HepG2 (cell line): ENCODE measurements at regions not wholly inside any gene's neighbourhood (a gene's known extent, or its start where the extent isn't known, plus 50 kb on each side); places are given as distances from the start of the nearest gene placed in this dataset.

Experiments used
- ATAC-seq: fragments of 200-7000 bp; cut with Tn5 transposase; 3 replicates; pipeline ENCODE4 v1.9.1; 2020; ENCODE audit warnings: mild to moderate bottlenecking, moderate library complexity
- BruUV-seq: library from RNA; stranded (reverse); fragments of 400-500 nt; replicated peaks from 2 replicates; lab custom pipeline; 2021; lab: Mats Ljungman, UMichigan
- CTCF ChIA-PET: fragments of 300-600 bp; formaldehyde crosslinking; extraction: SDS; loops from one replicate; lab custom pipeline; 2021; ENCODE audit warnings: low total read pairs, inconsistent platforms, low intra/inter-chr PET ratio; lab: Yijun Ruan, JAX
- POLR2A ChIA-PET: fragments of 350-600 bp; sonication (Branson Sonifier 250); formaldehyde crosslinking; loops from one replicate; lab custom pipeline; 2020; ENCODE audit warnings: antibody characterized with exemption, inconsistent platforms; lab: Yijun Ruan, JAX
- DNase-seq: peaks from one replicate; pipeline ENCODE4 v3.0.0-alpha.2; 2015; ENCODE audit warnings: low spot score
- FAIRE-seq: peaks from 3 replicates; lab custom pipeline; 2011; peaks lifted over from hg19 to GRCh38; lab: Jason Lieb, UNC
- H2AFZ ChIP-seq: one replicate; pipeline ENCODE4 v1.6.1; 2011; ENCODE audit warnings: low read length, inconsistent platforms
- H3K27ac ChIP-seq: fragments of 300-600 bp; 3 replicates; pipeline ENCODE4 v1.8.0; 2011; ENCODE audit warnings: mixed run types, mild to moderate bottlenecking, mixed read lengths, low read length, inconsistent platforms; ENCODE audit not compliant: insufficient read depth; ENCODE audit errors: extremely low read length
- H3K27me3 ChIP-seq, 2 experiments: fragments of 200-600 bp in 1 of 2; 2 replicates in 1 of 2; 3 replicates in 1 of 2; pipeline versions ENCODE4 v1.6.0 to v1.8.0; 2011; ENCODE audit warnings: low read length in 2 of 2, mild to moderate bottlenecking in 2 of 2, moderate library complexity in 2 of 2, inconsistent platforms in 1 of 2; ENCODE audit not compliant: insufficient read depth in 2 of 2, control insufficient read depth in 1 of 2
- H3K36me3 ChIP-seq, 2 experiments: fragments of 200-600 bp in 1 of 2; replicated peaks in 1 of 2; 2 replicates in 1 of 2; 3 replicates in 1 of 2; pipeline versions ENCODE4 v1.5.1 to v1.8.0; 2011; ENCODE audit warnings: low read length in 2 of 2, inconsistent platforms in 1 of 2; ENCODE audit not compliant: insufficient read depth in 2 of 2, control insufficient read depth in 1 of 2
- H3K4me1 ChIP-seq: 2 replicates; pipeline ENCODE4 v1.5.1; 2012; ENCODE audit warnings: low read length, inconsistent platforms; ENCODE audit not compliant: insufficient read depth
- H3K4me2 ChIP-seq: 2 replicates; pipeline ENCODE4 v1.6.0; 2011; ENCODE audit warnings: low read depth, low read length, inconsistent platforms
- H3K4me3 ChIP-seq, 3 experiments: fragments of 200-600 bp in 1 of 3; sonication (generic), shearing (Covaris generic) in 1 of 3; replicated peaks in 1 of 3; 2 replicates each; pipeline ENCODE4 v1.5.1; 2011 to 2016; ENCODE audit warnings: low read length in 3 of 3, inconsistent platforms in 2 of 3, low read depth in 2 of 3, mild to moderate bottlenecking in 2 of 3, control low read depth in 1 of 3, mixed read lengths in 1 of 3; ENCODE audit not compliant: insufficient read depth in 1 of 3
- H3K79me2 ChIP-seq: one replicate; pipeline ENCODE4 v1.6.1; 2011; ENCODE audit warnings: low read length, inconsistent platforms; ENCODE audit not compliant: insufficient read depth
- H3K9ac ChIP-seq: 2 replicates; pipeline ENCODE4 v1.6.0; 2011; ENCODE audit warnings: mild to moderate bottlenecking, low read depth, low read length, inconsistent platforms; ENCODE audit not compliant: insufficient read depth
- H3K9me3 ChIP-seq: 2 replicates; pipeline ENCODE4 v1.5.1; 2012; ENCODE audit warnings: mild to moderate bottlenecking, low read length
- H4K20me1 ChIP-seq: 2 replicates; pipeline ENCODE4 v1.6.0; 2011; ENCODE audit warnings: inconsistent platforms, mild to moderate bottlenecking, low read length, moderate library complexity; ENCODE audit not compliant: insufficient read depth
- ADNP ChIP-seq: sonication (generic); formaldehyde crosslinking; IDR thresholded peaks from 2 replicates; pipeline ENCODE4 v1.4.0; 2020; ENCODE audit warnings: missing genetic modification reagents
- BRD4 ChIP-seq: sonication (generic); formaldehyde crosslinking; IDR thresholded peaks from 2 replicates; pipeline ENCODE4 v1.4.0; 2020; ENCODE audit warnings: missing genetic modification reagents
- GTF3A ChIP-seq: sonication (generic); formaldehyde crosslinking; conservative IDR thresholded peaks from 2 replicates; pipeline ENCODE4 v1.4.0; 2020; ENCODE audit warnings: mild to moderate bottlenecking, missing genetic modification reagents
- MAF1 ChIP-seq: sonication (generic); formaldehyde crosslinking; IDR thresholded peaks from 2 replicates; pipeline ENCODE4 v1.5.0; 2020; ENCODE audit warnings: missing genetic modification reagents, borderline replicate concordance
- NCOA1 ChIP-seq: sonication (generic); formaldehyde crosslinking; IDR thresholded peaks from 2 replicates; pipeline ENCODE4 v1.9.0; 2021; ENCODE audit warnings: missing genetic modification reagents
- RBM39 ChIP-seq: fragments of 200-400 bp; formaldehyde crosslinking; IDR thresholded peaks from one replicate; pipeline ENCODE4 v1.6.1; 2018; ENCODE audit warnings: antibody characterized with exemption, mild to moderate bottlenecking, low read depth, low read length; ENCODE audit not compliant: poor library complexity, severe bottlenecking
- in situ Hi-C: cut with HindIII; loops from 2 replicates; pipeline ENCODE4 v1.10.0; 2017; ENCODE audit warnings: low pct_unique_long_range_greater_than_20kb; ENCODE audit not compliant: extremely low pct_ligation_motif_present
- intact Hi-C: fragments of 100-400 bp; cut with micrococcal nuclease; formaldehyde crosslinking; loops from one replicate; pipeline ENCODE4 v1.10.0; 2022; ENCODE audit not compliant: unreplicated experiment
- TF ChIP-seq, protein P1 (sequence below): sonication (generic); formaldehyde crosslinking; IDR thresholded peaks from 2 replicates; pipeline ENCODE4 v1.5.0; 2020; ENCODE audit warnings: mild to moderate bottlenecking, missing genetic modification reagents
- TF ChIP-seq, protein P2 (sequence below): sonication (generic); formaldehyde crosslinking; IDR thresholded peaks from 2 replicates; pipeline ENCODE4 v1.5.0; 2020; ENCODE audit warnings: missing genetic modification reagents, mild to moderate bottlenecking, borderline replicate concordance

- CTCF ChIA-PET, result no interaction called here
- DNase-seq (no peak), ATAC-seq (no peak), FAIRE-seq (no peak)
- POLR2A ChIA-PET, result no interaction called here
- Histone ChIP-seq H3K27ac (no peak overlapping the region), H4K20me1 (no peaks in the 10 kb centered on the region), H3K4me3 (no peak overlapping the region), H3K9ac (no peak overlapping the region), H2AFZ (no peak overlapping the region), H3K27me3 (no peaks in the 10 kb centered on the region), H3K79me2 (no peaks in the 10 kb centered on the region), H3K4me1 (no peaks in the 10 kb centered on the region), H3K9me3 (peaks cover 85% of the 10 kb centered on the region), H3K36me3 (no peaks in the 10 kb centered on the region), H3K4me2 (no peak overlapping the region)
- intact Hi-C loops, result no loop called here
- TF ChIP-seq MAF1 (CRISPR knock-in tag), result no peak
- no peak for TF ChIP-seq NCOA1 (CRISPR knock-in tag)
- no peak for TF ChIP-seq RBM39
- TF ChIP-seq GTF3A (CRISPR knock-in tag), result no peak
- no peak for TF ChIP-seq ADNP (CRISPR knock-in tag)
- TF ChIP-seq, protein P1, sequence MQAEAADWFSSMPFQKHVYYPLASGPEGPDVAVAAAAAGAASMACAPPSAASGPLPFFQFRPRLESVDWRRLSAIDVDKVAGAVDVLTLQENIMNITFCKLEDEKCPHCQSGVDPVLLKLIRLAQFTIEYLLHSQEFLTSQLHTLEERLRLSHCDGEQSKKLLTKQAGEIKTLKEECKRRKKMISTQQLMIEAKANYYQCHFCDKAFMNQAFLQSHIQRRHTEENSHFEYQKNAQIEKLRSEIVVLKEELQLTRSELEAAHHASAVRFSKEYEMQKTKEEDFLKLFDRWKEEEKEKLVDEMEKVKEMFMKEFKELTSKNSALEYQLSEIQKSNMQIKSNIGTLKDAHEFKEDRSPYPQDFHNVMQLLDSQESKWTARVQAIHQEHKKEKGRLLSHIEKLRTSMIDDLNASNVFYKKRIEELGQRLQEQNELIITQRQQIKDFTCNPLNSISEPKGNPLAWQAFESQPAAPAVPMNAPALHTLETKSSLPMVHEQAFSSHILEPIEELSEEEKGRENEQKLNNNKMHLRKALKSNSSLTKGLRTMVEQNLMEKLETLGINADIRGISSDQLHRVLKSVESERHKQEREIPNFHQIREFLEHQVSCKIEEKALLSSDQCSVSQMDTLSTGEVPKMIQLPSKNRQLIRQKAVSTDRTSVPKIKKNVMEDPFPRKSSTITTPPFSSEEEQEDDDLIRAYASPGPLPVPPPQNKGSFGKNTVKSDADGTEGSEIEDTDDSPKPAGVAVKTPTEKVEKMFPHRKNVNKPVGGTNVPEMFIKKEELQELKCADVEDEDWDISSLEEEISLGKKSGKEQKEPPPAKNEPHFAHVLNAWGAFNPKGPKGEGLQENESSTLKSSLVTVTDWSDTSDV, result no peak
- TF ChIP-seq, protein P2, sequence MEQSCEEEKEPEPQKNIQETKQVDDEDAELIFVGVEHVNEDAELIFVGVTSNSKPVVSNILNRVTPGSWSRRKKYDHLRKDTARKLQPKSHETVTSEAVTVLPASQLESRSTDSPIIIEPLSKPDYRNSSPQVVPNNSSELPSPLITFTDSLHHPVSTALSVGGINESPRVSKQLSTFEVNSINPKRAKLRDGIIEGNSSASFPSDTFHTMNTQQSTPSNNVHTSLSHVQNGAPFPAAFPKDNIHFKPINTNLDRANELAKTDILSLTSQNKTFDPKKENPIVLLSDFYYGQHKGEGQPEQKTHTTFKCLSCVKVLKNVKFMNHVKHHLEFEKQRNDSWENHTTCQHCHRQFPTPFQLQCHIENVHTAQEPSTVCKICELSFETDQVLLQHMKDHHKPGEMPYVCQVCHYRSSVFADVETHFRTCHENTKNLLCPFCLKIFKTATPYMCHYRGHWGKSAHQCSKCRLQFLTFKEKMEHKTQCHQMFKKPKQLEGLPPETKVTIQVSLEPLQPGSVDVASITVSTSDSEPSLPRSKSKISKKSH (CRISPR knock-in tag), result no peak
- no peak for TF ChIP-seq BRD4 (CRISPR knock-in tag)
- in situ Hi-C loops, result no loop called here
- BruUV-seq, result no TSS peak
These were observed 611.4 kb upstream of the GHITM start for GRCh38 chr10:83527934-83528333.
